Ammon's horn (tissue), 1 donor: ENCODE measurements at regions not wholly inside any gene's neighbourhood (a gene's known extent, or its start where the extent isn't known, plus 50 kb on each side); places are given as distances from the start of the nearest gene placed in this dataset.
"Not testable (repeated sequence)": the region's sequence is repeated elsewhere in the genome, so short reads cannot be mapped to it uniquely, and the experiment has no call there.

ENCODE experiments used
- DNase-seq: peaks from one replicate; pipeline ENCODE4 v3.0.0-alpha.2; 2016; ENCODE audit warnings: low spot score

DNA sequence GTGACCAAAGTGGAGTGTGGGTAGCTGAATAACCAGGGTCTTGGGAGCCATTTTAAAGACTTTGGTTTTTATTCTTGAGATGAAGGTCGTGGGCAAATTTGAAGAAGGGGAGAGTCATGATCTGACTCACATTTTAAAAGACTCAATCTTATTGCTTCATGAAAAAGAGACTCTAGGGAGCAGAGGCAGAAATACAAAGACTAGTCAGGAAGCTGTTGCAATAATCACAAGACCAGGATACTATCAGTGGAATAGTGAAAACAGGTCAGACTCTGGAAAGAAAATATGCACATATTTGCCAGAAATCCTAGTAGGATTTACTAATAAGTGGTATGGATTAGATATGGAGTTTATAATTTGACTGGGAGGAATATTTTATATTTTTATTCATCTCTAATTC lies 448.4 kb downstream of the RAPGEF2 start:
- no peak for DNase-seq

DNA sequence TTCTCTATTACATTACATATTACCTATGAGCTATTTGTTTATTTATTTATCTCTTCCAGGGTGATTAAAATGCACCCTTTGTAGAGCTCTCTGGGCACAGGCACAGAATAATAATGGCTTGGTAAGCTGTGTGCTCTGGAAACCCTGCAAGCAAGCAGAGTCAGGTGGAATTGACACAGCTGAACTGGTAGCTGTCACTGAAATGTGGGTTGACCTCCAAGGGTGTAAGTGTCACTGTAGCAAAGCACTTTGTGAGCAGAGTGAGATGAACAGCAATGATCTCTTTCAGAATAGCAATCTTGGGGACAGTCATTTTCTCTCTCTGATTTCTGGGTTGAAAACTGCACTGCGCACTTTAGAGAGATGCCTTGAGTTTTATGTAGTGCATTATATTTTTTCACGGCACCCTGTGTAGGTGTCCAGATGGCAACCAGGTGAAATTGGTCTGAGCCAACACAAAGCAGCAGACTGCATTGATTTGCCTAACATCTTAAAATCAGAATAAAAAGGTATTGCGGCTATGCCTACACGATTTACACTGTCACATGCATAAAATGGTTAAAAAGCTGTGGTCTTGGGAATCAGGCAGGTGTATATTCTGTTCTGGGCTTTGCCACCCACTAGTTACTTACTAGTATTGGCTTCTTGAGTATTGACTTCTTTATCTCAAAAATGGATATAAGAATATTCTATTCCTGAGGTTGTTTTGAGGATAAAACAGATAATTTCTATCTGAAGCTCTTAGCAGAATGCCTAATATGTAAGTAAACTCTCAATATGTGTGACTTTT lies 450.3 kb downstream of the RAPGEF2 start:
- no peak for DNase-seq

DNA sequence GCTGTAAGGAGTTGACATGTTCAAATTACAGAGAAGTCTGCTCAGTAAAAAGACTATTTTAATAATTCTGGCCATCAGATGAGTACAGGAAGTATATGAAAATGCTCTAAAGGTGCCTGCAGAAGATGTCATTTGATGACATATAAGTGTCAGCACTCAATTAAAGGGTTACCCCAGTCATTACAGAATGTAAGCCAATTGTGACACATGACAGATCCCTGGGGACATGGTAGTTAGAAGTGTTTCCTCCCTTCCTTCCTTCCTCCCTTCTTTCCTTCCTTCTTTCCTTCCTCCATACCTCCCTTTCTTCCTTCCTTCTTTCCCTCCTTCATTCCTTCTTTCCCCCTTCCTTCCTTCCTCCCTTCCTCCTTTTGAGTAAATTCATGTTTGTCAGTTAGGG lies 453.0 kb downstream of the RAPGEF2 start:
- no peak for DNase-seq

DNA sequence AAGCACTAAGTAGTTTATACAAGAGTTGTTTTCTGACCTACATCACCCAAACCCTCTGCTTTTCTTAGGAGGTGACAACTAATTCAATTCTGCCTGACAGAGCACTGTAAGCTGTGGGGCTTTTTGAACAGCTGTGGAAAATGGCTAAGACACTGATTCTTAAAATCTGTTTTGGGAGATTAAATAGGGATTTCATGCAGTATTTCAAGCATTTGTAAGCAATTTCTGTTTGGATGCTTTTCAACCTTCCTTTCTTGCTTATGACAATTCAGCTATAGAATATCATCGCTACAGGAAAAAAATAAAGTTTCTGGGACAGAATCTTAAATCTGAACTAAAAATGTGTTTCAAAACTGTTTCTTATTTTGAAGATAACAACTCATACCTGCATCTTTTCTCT lies 459.5 kb downstream of the RAPGEF2 start:
- DNase-seq, result no peak

DNA sequence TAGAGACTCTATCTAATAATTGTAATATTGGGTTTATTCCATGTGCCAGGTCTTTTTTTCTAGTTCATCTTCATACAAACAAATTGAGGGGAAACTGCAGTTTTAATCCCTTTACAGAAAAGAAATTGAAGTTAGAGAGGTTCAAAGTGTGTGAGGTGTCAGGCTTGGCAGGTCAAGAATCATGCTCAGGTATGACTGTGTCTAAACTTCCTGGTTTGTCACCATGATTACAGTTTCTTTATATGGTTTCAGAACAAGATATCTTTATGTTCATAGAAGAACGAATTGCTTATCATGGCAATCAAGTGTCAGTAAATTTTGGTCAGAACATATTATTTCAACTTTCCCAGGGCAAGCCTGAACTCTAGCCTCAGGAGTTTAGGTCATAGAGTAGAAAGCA lies 460.4 kb downstream of the RAPGEF2 start:
- DNase-seq, result no peak

DNA sequence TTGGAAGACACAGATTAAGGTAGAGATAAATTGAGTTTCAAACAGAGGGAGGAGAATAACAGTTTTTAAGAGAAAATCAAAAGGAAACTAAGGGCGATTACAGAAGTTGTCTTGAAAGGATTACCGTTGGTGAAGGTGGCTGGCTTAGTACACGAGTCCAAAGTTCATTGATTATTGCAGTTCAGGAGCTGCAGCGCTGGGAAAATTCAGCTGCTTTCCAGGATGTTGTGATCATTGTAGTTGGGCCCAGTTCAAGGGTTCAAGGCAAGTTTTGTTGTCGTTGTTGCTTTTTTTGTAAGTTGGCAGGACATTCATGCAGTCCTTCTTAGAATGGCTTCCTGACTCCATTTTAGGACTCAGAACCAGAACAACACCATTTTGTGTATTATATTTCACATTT lies 461.7 kb downstream of the RAPGEF2 start:
- DNase-seq, result no peak

DNA sequence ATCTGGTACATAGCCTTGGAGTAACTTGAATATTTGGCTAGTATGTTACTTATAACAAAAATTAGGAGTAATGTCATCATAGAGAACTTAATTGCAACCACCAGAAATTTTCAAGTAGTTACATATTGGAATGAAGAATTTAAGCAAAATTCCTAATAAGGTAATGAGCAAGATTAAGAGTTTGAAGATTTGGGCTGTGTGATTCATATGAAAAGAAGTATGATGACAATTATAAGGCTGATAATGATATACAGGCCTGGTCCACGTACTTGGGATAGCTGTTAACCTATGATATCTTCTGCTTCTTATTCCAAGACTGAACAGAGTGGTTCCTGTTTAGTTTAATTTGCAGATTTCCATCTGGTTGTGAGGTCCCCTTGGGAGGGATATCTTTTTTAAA lies 463.9 kb downstream of the RAPGEF2 start:
- DNase-seq, result no peak

DNA sequence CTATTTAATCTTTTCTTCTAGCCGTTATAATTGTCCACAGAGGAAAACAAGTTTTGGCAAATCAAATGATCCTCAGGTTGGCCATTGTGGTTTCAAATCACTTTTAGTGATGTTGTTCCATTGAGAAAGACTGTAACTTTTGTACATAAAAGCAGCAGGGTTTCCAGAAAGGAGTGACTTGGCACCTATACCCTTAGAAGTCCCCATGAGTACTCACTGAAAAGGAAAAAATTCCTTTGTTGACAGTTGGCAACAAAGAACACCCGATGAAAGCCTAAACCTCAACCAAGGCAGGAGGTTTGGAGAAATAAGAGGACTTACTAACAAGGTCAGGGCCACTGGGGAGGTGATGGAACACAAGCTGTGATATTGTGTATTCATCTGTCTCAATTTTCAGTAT lies 474.4 kb downstream of the RAPGEF2 start:
- DNase-seq, result no peak

DNA sequence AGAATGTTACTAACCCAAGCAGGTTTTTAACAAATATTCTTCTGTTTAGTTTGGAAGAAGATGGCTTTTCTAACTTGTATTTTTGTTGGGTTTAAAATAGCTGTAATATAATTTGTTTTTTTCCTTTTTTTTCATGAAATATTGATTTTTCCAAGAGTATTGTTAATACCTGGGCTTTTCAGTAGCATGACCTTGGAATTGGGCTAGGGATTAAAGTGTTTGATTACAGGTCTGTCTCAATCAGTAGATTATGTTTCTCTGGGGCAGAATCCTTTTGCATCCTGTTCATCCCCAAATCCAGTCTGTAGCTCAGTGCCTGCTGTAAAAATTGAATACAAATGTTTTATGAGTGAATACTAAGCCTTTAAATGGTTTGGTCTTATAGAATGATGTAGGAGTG lies 479.8 kb downstream of the RAPGEF2 start:
- no peak for DNase-seq

DNA sequence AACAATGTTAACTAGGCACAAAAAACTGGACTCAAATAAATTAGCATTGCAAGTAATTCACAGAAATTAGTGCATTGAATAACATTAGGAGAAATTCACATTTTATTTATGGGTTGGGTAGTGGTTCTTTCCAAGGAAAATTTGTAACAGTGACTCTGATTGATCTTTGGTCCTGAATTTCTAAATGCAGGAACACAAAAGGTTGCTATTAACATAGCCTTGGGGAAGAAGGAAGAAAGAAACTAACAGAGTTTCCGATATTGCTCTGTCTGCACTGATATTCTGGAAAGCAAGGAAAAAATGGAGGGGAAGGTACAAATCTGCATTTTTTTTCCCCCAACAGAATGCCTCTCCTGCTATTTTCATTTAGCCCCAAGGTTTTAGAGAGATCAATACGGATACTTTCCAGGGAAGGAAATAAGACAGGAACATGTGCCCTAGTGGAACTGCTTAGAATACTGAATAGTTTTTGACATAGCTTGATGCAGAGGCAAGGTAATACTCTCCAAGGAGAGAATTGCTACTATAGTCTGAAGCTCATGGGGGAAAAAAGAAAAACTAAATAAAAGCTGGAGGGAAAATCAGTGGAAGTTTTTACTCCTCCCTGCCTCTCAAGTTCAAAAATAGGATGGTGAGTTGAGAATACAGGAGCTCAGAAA lies 490.1 kb downstream of the RAPGEF2 start:
- DNase-seq, result no peak

DNA sequence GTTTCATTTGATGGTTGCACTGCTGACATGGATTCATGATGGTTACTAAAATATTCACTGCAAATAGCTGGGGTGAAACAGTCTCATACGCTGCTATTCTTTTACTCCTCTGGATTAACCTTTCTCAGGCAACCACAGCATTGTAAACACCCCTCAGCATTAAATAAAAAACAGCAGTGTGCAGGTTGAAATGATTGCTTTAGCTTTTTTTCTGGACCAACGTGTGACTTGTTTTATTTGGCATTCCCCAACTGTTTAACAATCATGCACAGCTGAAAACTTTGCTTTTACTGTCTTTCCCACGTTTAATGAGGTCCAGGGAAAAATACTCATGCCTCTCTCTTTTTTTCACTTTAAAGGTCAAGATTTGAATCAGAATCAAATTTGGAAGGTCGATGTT lies 490.8 kb downstream of the RAPGEF2 start:
- DNase-seq, result no peak

DNA sequence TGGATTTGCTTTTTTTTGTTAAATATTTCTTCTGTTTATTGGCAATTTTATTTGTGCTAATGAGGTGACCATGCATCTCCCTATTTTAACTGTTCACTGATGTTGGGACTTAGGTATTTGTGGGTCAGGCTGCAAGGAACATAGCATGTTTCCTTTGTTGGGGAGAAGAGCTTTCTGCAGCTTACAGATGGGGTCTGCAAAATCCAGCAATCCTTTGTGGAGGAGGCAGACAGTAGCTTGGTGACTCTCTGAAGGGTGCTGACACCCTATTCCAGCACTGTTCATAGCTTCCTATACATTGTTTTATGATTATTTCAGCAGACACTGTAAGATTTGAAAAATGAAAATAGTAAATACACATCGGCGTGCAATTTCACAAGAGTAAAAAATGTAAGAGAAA lies 491.7 kb downstream of the RAPGEF2 start:
- DNase-seq, result no peak

DNA sequence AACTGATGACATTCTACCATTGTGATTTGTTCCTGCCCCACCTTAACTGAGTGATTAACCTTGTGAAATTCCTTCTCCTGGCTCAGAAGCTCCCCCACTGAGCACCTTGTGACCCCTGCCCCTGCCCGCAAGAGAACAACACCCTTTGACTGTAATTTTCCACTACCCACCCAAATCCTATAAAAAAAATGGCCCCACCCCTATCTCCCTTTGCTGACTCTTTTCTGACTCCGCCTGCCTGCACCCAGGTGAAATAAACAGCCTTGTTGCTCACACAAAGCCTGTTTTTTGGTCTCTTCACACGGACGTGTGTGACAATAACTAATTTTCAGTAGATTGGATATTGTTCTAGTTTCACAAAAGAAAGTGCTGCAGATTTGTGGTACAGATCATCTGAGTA lies 492.2 kb downstream of the RAPGEF2 start:
- DNase-seq, result not testable (repeated sequence)

DNA sequence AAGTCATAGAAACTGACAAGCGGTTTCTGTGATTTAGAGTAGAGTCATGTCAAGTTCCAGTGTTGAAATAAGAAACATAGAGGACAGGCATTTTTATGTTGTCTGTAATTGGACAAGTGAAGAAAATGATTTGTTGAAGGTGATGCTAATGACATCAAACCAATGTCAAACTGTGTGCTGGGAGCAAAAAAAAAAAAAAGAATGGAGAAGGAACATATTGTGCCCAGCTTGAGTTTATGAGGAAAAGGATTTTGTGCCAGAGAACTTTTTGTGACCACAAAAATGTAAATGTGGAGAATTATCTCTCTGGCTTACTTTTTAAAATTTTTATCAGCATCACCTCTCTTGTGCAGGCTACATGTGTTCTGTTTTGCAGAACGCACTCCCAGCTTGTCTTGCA lies 495.7 kb downstream of the RAPGEF2 start:
- no peak for DNase-seq

DNA sequence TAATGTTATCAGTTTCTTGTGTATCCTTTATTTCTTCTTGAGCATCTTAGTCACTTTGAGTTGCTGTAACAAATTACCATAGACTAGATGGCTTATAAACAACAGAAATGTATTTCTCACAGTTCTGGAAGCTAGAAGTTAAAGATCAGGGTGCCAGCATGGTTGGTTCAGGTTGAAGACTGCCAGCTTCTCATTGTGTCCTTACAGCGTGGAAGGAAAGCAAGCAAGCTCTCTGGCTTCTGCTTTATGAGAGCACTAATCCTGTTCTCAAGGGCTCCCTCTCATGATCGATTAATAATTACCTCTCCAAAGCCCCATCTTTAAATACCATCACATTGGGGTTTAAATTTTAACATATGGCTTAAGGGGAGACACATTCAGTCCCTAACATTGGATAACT lies 497.2 kb downstream of the RAPGEF2 start:
- DNase-seq, result no peak

DNA sequence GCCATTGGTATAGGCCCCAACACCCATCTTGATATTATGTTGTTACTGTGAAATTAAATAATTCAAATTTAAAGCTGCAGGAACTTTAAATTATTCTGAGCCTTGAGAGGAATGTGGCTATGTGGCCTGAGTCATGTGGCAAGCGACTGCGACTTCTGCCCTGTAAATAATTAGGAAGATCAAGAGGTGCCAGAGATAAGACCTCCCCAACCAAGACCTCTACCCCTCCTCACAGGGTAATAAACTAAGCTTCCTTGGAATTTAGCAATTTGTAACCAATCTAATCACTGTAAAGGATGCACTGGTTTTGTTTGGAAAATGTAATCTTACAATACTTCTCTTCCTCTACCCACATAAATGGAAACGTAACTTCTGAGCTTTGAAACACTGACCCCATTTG lies 501.9 kb downstream of the RAPGEF2 start:
- DNase-seq, result no peak

DNA sequence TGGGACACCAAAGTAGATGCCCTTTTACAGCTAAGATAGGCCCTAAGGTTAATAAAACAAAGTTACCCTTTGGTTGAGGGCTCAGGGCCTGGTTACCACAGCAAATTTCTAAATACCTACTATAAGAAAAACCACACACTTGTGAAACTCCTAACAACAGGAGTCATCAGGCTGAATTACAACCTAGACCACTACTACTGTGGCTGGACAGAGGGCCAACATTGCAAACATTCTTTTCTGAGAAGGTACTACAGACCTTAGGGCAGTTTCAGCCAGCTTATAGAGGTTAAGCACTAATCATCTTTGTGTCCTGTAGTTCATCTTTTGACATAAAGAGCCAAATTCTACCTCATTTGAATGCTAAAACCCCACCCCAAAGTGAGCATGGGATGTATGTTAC lies 504.0 kb downstream of the RAPGEF2 start:
- no peak for DNase-seq

DNA sequence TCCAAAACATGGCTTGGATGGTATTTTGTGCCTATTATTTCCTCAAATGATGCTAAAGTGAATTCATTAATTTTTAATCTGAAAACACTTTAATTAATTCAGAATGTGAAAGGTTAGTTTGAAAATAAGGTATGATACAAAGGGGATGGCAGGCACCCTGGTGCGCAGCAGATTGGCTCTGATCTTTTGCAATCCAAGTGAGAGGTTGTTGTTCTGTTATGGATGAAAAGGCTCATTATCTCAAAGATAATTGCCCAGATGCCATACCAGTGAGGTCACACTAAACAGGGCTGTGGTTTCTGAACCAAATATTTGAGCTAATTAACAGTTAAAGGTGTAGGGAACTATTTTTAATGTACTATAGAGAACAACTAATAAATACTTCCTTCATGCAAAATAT lies 504.9 kb downstream of the RAPGEF2 start:
- DNase-seq, result peak; percentile 20

DNA sequence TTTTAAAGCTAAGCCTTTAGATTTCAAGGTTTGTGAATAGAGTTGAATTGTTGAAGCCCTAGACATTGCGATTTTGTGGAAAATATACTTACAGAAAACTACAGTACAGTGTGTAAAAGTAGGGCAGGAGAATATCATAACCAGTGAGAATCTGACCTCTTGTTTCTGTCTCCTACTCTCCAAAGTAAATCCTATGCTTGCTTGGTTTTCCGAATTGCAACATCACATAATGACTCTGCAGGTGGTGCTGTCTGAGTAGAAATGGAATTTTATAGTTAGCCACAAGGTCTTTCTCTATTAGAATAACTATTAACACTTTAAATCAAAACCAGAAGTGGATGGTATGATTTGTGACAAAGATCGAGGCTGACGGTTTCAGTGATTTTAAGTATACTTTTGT lies 505.6 kb downstream of the RAPGEF2 start:
- peak; percentile 19 for DNase-seq

DNA sequence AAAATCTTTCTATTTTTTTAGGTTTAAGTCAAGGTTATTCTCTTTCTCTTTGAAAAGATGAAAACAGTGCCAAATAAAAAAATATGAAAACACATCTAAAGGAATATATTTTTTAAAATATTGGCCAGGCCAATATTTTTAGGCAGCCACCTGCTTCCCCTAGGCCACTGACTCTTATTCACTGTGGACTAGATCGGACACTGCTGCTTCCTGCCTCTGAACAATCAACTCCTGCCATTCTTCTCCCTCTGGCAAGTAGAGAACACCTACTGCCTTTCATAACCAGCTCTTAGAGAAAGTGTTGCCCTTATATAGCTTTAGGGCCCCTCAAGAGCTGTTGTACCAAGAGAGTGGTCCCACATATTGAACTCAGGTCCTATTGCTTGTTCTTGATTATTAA lies 529.2 kb downstream of the RAPGEF2 start:
- DNase-seq, result no peak

DNA sequence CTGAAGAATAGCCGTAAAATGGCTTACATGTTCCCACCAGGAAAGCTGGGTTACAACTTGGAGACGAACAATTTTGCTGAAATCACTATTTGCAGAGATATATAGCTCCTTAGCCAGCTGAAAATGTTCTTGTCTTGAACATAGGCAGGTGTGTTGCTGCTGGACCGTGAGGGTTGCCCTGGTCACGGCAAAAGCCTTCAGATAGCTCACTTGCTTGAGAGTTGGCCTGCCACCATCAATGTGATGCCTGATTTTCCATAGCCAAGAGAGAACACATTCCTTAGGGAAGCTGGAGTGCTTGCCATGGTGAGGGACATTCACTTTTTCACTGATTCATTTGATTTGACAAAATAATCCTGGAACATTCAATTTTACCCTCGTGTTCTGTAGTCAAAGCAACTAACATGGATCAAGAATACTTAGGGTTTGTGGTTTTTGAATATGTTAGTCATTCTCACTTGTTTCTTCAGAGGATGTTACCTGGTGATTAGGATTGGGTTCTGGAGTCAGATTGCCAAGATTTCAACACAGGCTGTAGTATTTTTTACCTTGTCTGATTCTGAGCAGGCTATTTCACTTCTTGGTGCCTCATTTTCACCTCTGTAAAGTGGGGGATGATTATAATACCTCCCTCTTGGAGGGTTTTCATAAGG lies 536.9 kb downstream of the RAPGEF2 start:
- peak; percentile 47 for DNase-seq

DNA sequence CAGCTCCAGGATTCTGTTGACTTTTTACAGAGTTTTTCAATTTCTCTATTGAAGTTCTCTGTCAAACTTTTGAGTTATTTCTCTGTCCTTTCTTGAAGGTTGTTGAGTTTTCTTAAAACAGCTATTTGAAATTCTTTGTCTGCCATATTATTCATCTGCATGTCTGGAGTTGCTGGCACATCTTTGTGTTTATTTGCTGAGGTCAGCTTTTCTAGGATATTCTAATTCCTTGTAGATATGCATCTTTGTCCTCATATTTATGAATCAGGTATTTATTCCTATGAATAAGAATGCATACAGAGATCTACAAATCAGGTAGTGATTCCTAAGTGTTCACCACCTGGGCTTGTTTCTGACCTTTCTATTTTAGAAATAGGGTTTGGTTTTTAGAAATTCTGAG lies 546.4 kb downstream of the RAPGEF2 start:
- no peak for DNase-seq

DNA sequence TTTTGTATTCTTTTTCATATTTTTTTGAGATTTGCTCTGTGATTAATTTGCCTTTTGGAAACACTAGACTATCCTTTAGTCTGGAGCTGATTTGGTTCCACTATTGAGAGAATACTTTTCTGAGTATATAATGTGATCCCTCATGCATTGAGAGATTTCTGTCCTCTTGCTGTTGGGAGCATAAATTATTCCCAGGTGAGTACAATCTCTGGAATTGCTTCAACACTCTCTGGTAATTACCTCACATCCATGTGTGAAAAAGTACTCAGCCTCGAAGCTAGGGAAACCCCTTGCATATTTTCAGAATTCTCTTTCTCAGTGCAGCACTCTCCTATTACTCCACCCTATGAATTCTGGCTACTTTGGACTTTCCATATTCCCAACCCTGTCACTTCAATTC lies 550.0 kb downstream of the RAPGEF2 start:
- no peak for DNase-seq
